ENCODE measurements at regions not wholly inside any gene's neighbourhood (a gene's known extent, or its start where the extent isn't known, plus 50 kb on each side); places are given as distances from the start of the nearest gene placed in this dataset.

DNA sequence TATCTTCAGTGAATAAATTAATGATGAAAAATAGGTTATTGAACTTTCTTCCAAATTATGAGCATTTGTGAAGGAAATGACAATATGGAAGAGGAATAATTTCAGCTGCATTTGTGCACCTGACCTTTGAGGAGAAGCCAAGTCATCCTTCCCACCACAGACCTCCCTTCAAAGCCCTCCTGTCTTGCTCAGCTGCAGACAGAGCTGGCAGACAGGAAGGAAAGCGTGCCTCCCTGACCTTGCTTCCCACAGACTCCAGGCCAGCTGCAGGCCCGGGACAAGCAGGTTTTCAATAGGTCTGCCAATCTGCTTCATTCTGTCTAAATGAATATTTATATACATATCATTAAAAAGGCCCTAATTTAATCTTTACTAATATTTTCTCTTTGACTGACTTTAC, 152.9 kb upstream of the RBMS3 start:
- no peak for TF ChIP-seq CTCF (IDR thresholded peaks at IDR 0.05)
- TF ChIP-seq, protein P1, sequence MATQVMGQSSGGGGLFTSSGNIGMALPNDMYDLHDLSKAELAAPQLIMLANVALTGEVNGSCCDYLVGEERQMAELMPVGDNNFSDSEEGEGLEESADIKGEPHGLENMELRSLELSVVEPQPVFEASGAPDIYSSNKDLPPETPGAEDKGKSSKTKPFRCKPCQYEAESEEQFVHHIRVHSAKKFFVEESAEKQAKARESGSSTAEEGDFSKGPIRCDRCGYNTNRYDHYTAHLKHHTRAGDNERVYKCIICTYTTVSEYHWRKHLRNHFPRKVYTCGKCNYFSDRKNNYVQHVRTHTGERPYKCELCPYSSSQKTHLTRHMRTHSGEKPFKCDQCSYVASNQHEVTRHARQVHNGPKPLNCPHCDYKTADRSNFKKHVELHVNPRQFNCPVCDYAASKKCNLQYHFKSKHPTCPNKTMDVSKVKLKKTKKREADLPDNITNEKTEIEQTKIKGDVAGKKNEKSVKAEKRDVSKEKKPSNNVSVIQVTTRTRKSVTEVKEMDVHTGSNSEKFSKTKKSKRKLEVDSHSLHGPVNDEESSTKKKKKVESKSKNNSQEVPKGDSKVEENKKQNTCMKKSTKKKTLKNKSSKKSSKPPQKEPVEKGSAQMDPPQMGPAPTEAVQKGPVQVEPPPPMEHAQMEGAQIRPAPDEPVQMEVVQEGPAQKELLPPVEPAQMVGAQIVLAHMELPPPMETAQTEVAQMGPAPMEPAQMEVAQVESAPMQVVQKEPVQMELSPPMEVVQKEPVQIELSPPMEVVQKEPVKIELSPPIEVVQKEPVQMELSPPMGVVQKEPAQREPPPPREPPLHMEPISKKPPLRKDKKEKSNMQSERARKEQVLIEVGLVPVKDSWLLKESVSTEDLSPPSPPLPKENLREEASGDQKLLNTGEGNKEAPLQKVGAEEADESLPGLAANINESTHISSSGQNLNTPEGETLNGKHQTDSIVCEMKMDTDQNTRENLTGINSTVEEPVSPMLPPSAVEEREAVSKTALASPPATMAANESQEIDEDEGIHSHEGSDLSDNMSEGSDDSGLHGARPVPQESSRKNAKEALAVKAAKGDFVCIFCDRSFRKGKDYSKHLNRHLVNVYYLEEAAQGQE (IDR thresholded peaks at IDR 0.05; ENCODE audit: insufficient read depth in 1 of 2, low read depth in 2 of 2, low read length in 1 of 2): no peak
- no peak for TF ChIP-seq POLR2AphosphoS5 (IDR thresholded peaks at IDR 0.05; ENCODE audit: low read depth, low read length)
- no peak for TF ChIP-seq SIN3A (IDR thresholded peaks at IDR 0.05; ENCODE audit: borderline replicate concordance, insufficient read depth, low read depth, low read length)
- TF ChIP-seq TCF7L2 (IDR thresholded peaks at IDR 0.05; ENCODE audit: low read depth, low read length): no peak
